Colonic mucosa (tissue), 4 donors: ENCODE measurements at regions not wholly inside any gene's neighbourhood (a gene's known extent, or its start where the extent isn't known, plus 50 kb on each side); places are given as distances from the start of the nearest gene placed in this dataset.

Source experiments
- DNase-seq: peaks from one replicate; pipeline ENCODE4 v3.0.0-alpha.2; 2020
- H3K27ac ChIP-seq: fragments of 200-600 bp; one replicate; pipeline ENCODE4 v1.8.0; 2021
- H3K27me3 ChIP-seq: fragments of 200-600 bp; one replicate; pipeline ENCODE4 v1.8.0; 2021
- H3K36me3 ChIP-seq: fragments of 200-600 bp; one replicate; pipeline ENCODE4 v1.8.0; 2021
- H3K4me1 ChIP-seq: fragments of 200-600 bp; one replicate; pipeline ENCODE4 v1.8.0; 2021; ENCODE audit warnings: mild to moderate bottlenecking
- H3K4me3 ChIP-seq: fragments of 200-600 bp; one replicate; pipeline ENCODE4 v1.8.0; 2021
- H3K9ac ChIP-seq, 2 donors: one replicate each; pipeline ENCODE4 v1.7.0; 2013; ENCODE audit warnings: control low read depth in 2 of 2, low read depth in 2 of 2, low read length in 2 of 2
- H3K9me3 ChIP-seq: fragments of 200-600 bp; one replicate; pipeline ENCODE4 v1.8.0; 2021
- CTCF ChIP-seq: fragments of 200-600 bp; IDR thresholded peaks from one replicate; pipeline ENCODE4 v1.8.0; 2022; ENCODE audit warnings: antibody characterized with exemption, mild to moderate bottlenecking
- intact Hi-C: fragments of 100-400 bp; cut with DNase I; formaldehyde crosslinking; loops from one replicate; pipeline ENCODE4 v1.14.1; 2022
- donor health status: healthy.
- donor health status: DM: no; HTN: no; CAD: no.
- donor health status: DM: no; HTN: no; CAD: no.

- DNase-seq, result no peak
- no peak for TF ChIP-seq CTCF
- Histone ChIP-seq H3K9me3 (no peaks in the 10 kb centered on the region), H3K36me3 (no peaks in the 10 kb centered on the region), H3K9ac (no peak overlapping the region), H3K27ac (no peak overlapping the region), H3K4me3 (no peak overlapping the region), H3K27me3 (no peaks in the 10 kb centered on the region), H3K4me1 (no peaks in the 10 kb centered on the region)
- intact Hi-C loops, result no loop called here
These were observed 421.7 kb upstream of the GRM7 start for GRCh38 chr3:6439226-6439625.

GRCh38 chr3:6439824-6440223, 421.1 kb upstream of the GRM7 start:
- Histone ChIP-seq H3K27ac (no peak overlapping the region), H3K36me3 (no peaks in the 10 kb centered on the region), H3K9ac (no peak overlapping the region), H3K9me3 (no peaks in the 10 kb centered on the region), H3K4me3 (no peak overlapping the region), H3K4me1 (no peaks in the 10 kb centered on the region), H3K27me3 (no peaks in the 10 kb centered on the region)
- no peak for TF ChIP-seq CTCF
- intact Hi-C loops, result no loop called here
- DNase-seq, result no peak

- Histone ChIP-seq H3K27ac (no peak overlapping the region), H3K9ac (no peak overlapping the region), H3K36me3 (no peaks in the 10 kb centered on the region), H3K27me3 (no peaks in the 10 kb centered on the region), H3K4me1 (no peaks in the 10 kb centered on the region), H3K4me3 (no peak overlapping the region), H3K9me3 (no peaks in the 10 kb centered on the region)
- intact Hi-C loops, result no loop called here
- no peak for TF ChIP-seq CTCF
- no peak for DNase-seq
These were observed 415.8 kb upstream of the GRM7 start for GRCh38 chr3:6444888-6445658.

GRCh38 chr3:6447166-6447801, 413.6 kb upstream of the GRM7 start:
- Histone ChIP-seq H3K9ac (no peak overlapping the region), H3K27me3 (no peaks in the 10 kb centered on the region), H3K36me3 (no peaks in the 10 kb centered on the region), H3K27ac (no peak overlapping the region), H3K4me1 (no peaks in the 10 kb centered on the region), H3K4me3 (no peak overlapping the region), H3K9me3 (no peaks in the 10 kb centered on the region)
- DNase-seq, result no peak
- intact Hi-C loops, result no loop called here
- no peak for TF ChIP-seq CTCF

GRCh38 chr3:6448011-6448410, 412.9 kb upstream of the GRM7 start:
- H3K27ac ChIP-seq, result no peak overlapping the region
- H3K9ac ChIP-seq, result no peak overlapping the region
- intact Hi-C loops, result no loop called here
- no peaks in the 10 kb centered on the region for H3K9me3 ChIP-seq
- no peak for TF ChIP-seq CTCF
- H3K4me1 ChIP-seq, result no peaks in the 10 kb centered on the region
- no peak for DNase-seq
- H3K4me3 ChIP-seq, result no peak overlapping the region
- no peaks in the 10 kb centered on the region for H3K36me3 ChIP-seq
- no peaks in the 10 kb centered on the region for H3K27me3 ChIP-seq
